ENCODE measurements at regions not wholly inside any gene's neighbourhood (a gene's known extent, or its start where the extent isn't known, plus 50 kb on each side); places are given as distances from the start of the nearest gene placed in this dataset.

DNA sequence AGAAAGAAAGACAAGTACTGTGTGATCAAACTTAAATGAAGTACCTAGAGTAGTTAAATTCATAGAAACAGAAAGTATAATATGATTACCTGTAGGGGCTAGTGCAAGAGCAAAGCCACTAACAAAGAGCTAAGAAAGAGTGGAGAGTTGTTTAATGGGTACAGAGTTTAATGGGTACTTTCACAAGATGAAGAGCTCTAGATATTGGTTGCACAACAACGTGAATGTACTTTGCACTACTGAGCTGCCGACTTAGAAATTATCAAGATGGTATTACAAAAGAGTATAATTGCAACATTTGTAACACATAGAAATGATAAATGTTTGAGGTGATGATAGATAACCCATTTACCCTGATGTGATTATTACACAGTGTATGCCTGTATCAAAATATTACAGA, 140.3 kb upstream of the GPC6 start:
- TF ChIP-seq POLR2A (IDR thresholded peaks at IDR 0.05; ENCODE audit: control extremely low read depth in 1 of 2, low read depth in 2 of 2, low read length in 2 of 2) (no peak), EZH2 (IDR thresholded peaks at IDR 0.05; ENCODE audit: low read depth, low read length, severe bottlenecking) (no peak)
- TF ChIP-seq, protein P1, sequence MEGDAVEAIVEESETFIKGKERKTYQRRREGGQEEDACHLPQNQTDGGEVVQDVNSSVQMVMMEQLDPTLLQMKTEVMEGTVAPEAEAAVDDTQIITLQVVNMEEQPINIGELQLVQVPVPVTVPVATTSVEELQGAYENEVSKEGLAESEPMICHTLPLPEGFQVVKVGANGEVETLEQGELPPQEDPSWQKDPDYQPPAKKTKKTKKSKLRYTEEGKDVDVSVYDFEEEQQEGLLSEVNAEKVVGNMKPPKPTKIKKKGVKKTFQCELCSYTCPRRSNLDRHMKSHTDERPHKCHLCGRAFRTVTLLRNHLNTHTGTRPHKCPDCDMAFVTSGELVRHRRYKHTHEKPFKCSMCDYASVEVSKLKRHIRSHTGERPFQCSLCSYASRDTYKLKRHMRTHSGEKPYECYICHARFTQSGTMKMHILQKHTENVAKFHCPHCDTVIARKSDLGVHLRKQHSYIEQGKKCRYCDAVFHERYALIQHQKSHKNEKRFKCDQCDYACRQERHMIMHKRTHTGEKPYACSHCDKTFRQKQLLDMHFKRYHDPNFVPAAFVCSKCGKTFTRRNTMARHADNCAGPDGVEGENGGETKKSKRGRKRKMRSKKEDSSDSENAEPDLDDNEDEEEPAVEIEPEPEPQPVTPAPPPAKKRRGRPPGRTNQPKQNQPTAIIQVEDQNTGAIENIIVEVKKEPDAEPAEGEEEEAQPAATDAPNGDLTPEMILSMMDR (IDR thresholded peaks at IDR 0.05; ENCODE audit: control extremely low read depth in 1 of 3, insufficient read depth in 1 of 3, low read depth in 1 of 3, low read length in 3 of 3), result no peak
- TF ChIP-seq, protein P2, sequence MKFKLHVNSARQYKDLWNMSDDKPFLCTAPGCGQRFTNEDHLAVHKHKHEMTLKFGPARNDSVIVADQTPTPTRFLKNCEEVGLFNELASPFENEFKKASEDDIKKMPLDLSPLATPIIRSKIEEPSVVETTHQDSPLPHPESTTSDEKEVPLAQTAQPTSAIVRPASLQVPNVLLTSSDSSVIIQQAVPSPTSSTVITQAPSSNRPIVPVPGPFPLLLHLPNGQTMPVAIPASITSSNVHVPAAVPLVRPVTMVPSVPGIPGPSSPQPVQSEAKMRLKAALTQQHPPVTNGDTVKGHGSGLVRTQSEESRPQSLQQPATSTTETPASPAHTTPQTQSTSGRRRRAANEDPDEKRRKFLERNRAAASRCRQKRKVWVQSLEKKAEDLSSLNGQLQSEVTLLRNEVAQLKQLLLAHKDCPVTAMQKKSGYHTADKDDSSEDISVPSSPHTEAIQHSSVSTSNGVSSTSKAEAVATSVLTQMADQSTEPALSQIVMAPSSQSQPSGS (IDR thresholded peaks at IDR 0.05; ENCODE audit: low read length), result no peak
